K562 (cell line): ENCODE measurements at regions not wholly inside any gene's neighbourhood (a gene's known extent, or its start where the extent isn't known, plus 50 kb on each side); places are given as distances from the start of the nearest gene placed in this dataset.

Experiments used
- ATAC-seq: fragments of 200-7000 bp; cut with Tn5 transposase; 3 replicates; pipeline ENCODE4 v1.9.1; 2020; ENCODE audit warnings: moderate library complexity
- BruUV-seq: library from RNA; stranded (reverse); fragments of 400-500 nt; replicated peaks from 2 replicates; lab custom pipeline; 2021; lab: Mats Ljungman, UMichigan
- CTCF ChIA-PET: fragments of 300-600 bp; formaldehyde crosslinking; extraction: SDS; loops from one replicate; lab custom pipeline; 2021; ENCODE audit warnings: low intra/inter-chr PET ratio; lab: Yijun Ruan, JAX
- POLR2A ChIA-PET: fragments of 300-600, 350-650 bp; sonication (Branson Sonifier 250); formaldehyde crosslinking; extraction: SDS; loops from one replicate; lab custom pipeline; 2021; ENCODE audit warnings: antibody characterized with exemption, inconsistent platforms; lab: Yijun Ruan, JAX
- DNase-seq, 4 experiments: peaks; one replicate each; pipeline versions ENCODE4 v3.0.0 to v3.0.0-alpha.2; 2011 to 2018; ENCODE audit warnings: low spot score in 3 of 4, mixed read lengths in 3 of 4; ENCODE audit errors: extremely low read depth in 1 of 4
- FAIRE-seq: peaks from 2 replicates; lab custom pipeline; 2011; peaks lifted over from hg19 to GRCh38; lab: Jason Lieb, UNC
- H2AFZ ChIP-seq: 2 replicates; pipeline ENCODE4 v1.6.0; 2011; ENCODE audit warnings: low read depth, low read length, control low read depth, inconsistent platforms
- H3K27ac ChIP-seq: fragments of 200-600 bp; 3 replicates; pipeline ENCODE4 v1.8.0; 2011; ENCODE audit warnings: low read depth, mild to moderate bottlenecking, control low read depth, inconsistent platforms, low read length, moderate library complexity, mixed read lengths; ENCODE audit errors: extremely low read depth
- H3K27me3 ChIP-seq, 2 experiments: fragments of 300-600 bp in 1 of 2; 2 replicates in 1 of 2; 3 replicates in 1 of 2; pipeline versions ENCODE4 v1.6.0 to v1.8.0; 2011; ENCODE audit warnings: inconsistent platforms in 2 of 2, low read length in 2 of 2, mild to moderate bottlenecking in 1 of 2, mixed read lengths in 1 of 2, moderate library complexity in 1 of 2; ENCODE audit not compliant: control insufficient read depth in 2 of 2, insufficient read depth in 2 of 2
- H3K36me3 ChIP-seq: fragments of 300-600 bp; 3 replicates; pipeline ENCODE4 v1.8.0; 2011; ENCODE audit warnings: mild to moderate bottlenecking, low read length, inconsistent platforms; ENCODE audit not compliant: control insufficient read depth, insufficient read depth
- H3K4me1 ChIP-seq, 2 experiments: fragments of 200-600 bp in 1 of 2; replicated peaks in 1 of 2; 2 replicates in 1 of 2; 3 replicates in 1 of 2; pipeline versions ENCODE4 v1.5.1 to v1.8.0; 2011; ENCODE audit warnings: inconsistent platforms in 2 of 2, low read length in 2 of 2, mild to moderate bottlenecking in 1 of 2, mixed read lengths in 1 of 2, moderate library complexity in 1 of 2; ENCODE audit not compliant: control insufficient read depth in 2 of 2, insufficient read depth in 2 of 2
- H3K4me2 ChIP-seq: 2 replicates; pipeline ENCODE4 v1.6.1; 2011; ENCODE audit warnings: low read length, control low read depth, inconsistent platforms, mixed read lengths; ENCODE audit not compliant: insufficient read depth
- H3K4me3 ChIP-seq: fragments of 200-600 bp; sonication (generic), shearing (Covaris generic); 2 replicates; pipeline ENCODE4 v1.5.1; 2016; ENCODE audit warnings: control low read depth, inconsistent platforms
- H3K79me2 ChIP-seq: fragments of 200-600 bp; 3 replicates; pipeline ENCODE4 v1.8.0; 2011; ENCODE audit warnings: low read length, inconsistent platforms; ENCODE audit not compliant: control insufficient read depth, insufficient read depth
- H3K9ac ChIP-seq, 2 experiments: 2 replicates each; pipeline versions ENCODE4 v1.6.0 to v1.6.1; 2011; ENCODE audit warnings: low read depth in 2 of 2, low read length in 2 of 2, control low read depth in 1 of 2, inconsistent platforms in 1 of 2, mild to moderate bottlenecking in 1 of 2, mixed read lengths in 1 of 2; ENCODE audit not compliant: insufficient read depth in 1 of 2
- H3K9me1 ChIP-seq: one replicate; pipeline ENCODE4 v1.6.0; 2011; ENCODE audit warnings: inconsistent platforms, mild to moderate bottlenecking, low read length, moderate library complexity; ENCODE audit not compliant: control insufficient read depth, insufficient read depth
- H3K9me3 ChIP-seq: replicated peaks from 2 replicates; pipeline ENCODE4 v1.5.1; 2011; ENCODE audit warnings: low read depth, low read length, inconsistent platforms; ENCODE audit not compliant: control insufficient read depth, insufficient read depth
- H4K20me1 ChIP-seq: replicated peaks from 2 replicates; pipeline ENCODE4 v1.6.1; 2011; ENCODE audit warnings: low read length, inconsistent platforms, mixed read lengths; ENCODE audit not compliant: control insufficient read depth, insufficient read depth
- ATF7 ChIP-seq: fragments of 450-650 bp; IDR thresholded peaks from 2 replicates; pipeline ENCODE4 v1.7.1; 2014; ENCODE audit warnings: mild to moderate bottlenecking, moderate library complexity
- CAMTA2 ChIP-seq: fragments of 250-450 bp; sonication (Bioruptor Pico); conservative IDR thresholded peaks from 2 replicates; pipeline ENCODE4 v1.5.1; 2022
- CBFA2T2 ChIP-seq: fragments of 450-650 bp; conservative IDR thresholded peaks from 2 replicates; pipeline ENCODE4 v1.6.1; 2017; ENCODE audit warnings: mild to moderate bottlenecking
- CEBPG ChIP-seq, 3 experiments: fragments of 200-800 bp in 1 of 3; sonication (Bioruptor generic) in 1 of 3; sonication (generic) in 1 of 3; formaldehyde crosslinking in 1 of 3; IDR thresholded peaks in 2 of 3; conservative IDR thresholded peaks in 1 of 3; 2 replicates each; pipeline versions ENCODE4 v1.6.1 to v1.8.0; 2016 to 2022; ENCODE audit warnings: missing compliant biosample characterization in 2 of 3, missing genetic modification characterization in 2 of 3, mild to moderate bottlenecking in 1 of 3, missing genetic modification reagents in 1 of 3
- CREB1 ChIP-seq, 2 experiments: sonication (generic) in 1 of 2; formaldehyde crosslinking in 1 of 2; IDR thresholded peaks; 2 replicates each; pipeline versions ENCODE4 v1.6.1 to v1.8.0; 2012 to 2022; ENCODE audit warnings: inconsistent platforms in 1 of 2, mild to moderate bottlenecking in 1 of 2, missing genetic modification reagents in 1 of 2, moderate library complexity in 1 of 2
- FUS ChIP-seq: fragments of 200-400 bp; formaldehyde crosslinking; optimal IDR thresholded peaks from 2 replicates; pipeline ENCODE3; 2017; ENCODE audit warnings: low read depth, low read length
- MCM3 ChIP-seq: fragments of 450-650 bp; IDR thresholded peaks from 2 replicates; pipeline ENCODE4 v1.6.1; 2016
- NRF1 ChIP-seq, 2 experiments: fragments of 450-650 bp; IDR thresholded peaks in 1 of 2; conservative IDR thresholded peaks in 1 of 2; 2 replicates each; pipeline ENCODE4 v1.6.1; 2014; ENCODE audit warnings: mild to moderate bottlenecking in 2 of 2
- WGBS: fragments of 100-300 bp; shearing (Covaris generic); methylation state at CpG from one replicate; pipeline ENCODE4 v1.1.6; 2016; ENCODE audit warnings: low coverage, mixed read lengths; ENCODE audit not compliant: insufficient coverage; ENCODE audit errors: missing lambda C conversion rate; 5-methylcytosine and 5-hydroxymethylcytosine counted together
- in situ Hi-C: fragments of 300-500 bp; cut with MboI; formaldehyde crosslinking; loops from 4 replicates; pipeline ENCODE4 v1.15.0; 2018; ENCODE audit warnings: inconsistent platforms, mixed read lengths
- intact Hi-C: fragments of 100-400 bp; cut with micrococcal nuclease; formaldehyde crosslinking; loops from 2 replicates; pipeline ENCODE4 v1.14.2; 2022

- Histone ChIP-seq H3K9ac (peak overlapping the region in 1 of 2 experiments; percentile 3; a peak in 1 of 4 replicates), H3K9me1 (no peaks in the 10 kb centered on the region), H3K4me1 (peaks cover 2 to 3% of the 10 kb centered on the region in 2 experiments; a peak in 3 of 5 replicates), H3K27ac (no peak overlapping the region), H3K4me3 (no peak overlapping the region), H4K20me1 (no peaks in the 10 kb centered on the region), H3K4me2 (no peak overlapping the region), H3K9me3 (no peaks in the 10 kb centered on the region), H2AFZ (peak overlapping the region; percentile 12), H3K27me3 (no peaks in the 10 kb centered on the region), H3K79me2 (no peaks in the 10 kb centered on the region), H3K36me3 (no peaks in the 10 kb centered on the region)
- CTCF ChIA-PET = no interaction called here
- DNase-seq (no peak), FAIRE-seq (no peak), ATAC-seq (peak; percentile 71)
- in situ Hi-C loops (no loop called here), intact Hi-C loops (no loop called here)
- POLR2A ChIA-PET = interaction anchor here (1.0 to 1.3 kb wide), 3 partner anchors 10 to 60 kb away, joined by 3 to 7 read pairs (median 4); no protein-coding TSS in a partner anchor
- no peak for TF ChIP-seq CBFA2T2
- 0 out of 2 replicates have a peak, but pooled peaks have one; percentile 3 for TF ChIP-seq CREB1 (IDR thresholded peaks at IDR 0.05)
- no peak for TF ChIP-seq CREB1 (CRISPR knock-in tag; IDR thresholded peaks at IDR 0.05)
- peak; percentile 53; the same call in 1 of the 2 replicates for TF ChIP-seq ATF7
- no TSS peak for BruUV-seq
- WGBS = 45% methylated on average over 8 of the region's 8 CpGs
Observed at GRCh38 chr6:15148356-15148946, 97.4 kb upstream of the JARID2 start.

GRCh38 chr6:15150207-15150606 is 95.7 kb upstream of the JARID2 start:
- H4K20me1 ChIP-seq = no peaks in the 10 kb centered on the region
- H3K9me3 ChIP-seq = no peaks in the 10 kb centered on the region
- no peak overlapping the region for H3K9ac ChIP-seq
- no peak overlapping the region for H3K27ac ChIP-seq
- no peak overlapping the region for H3K4me3 ChIP-seq
- ChIA-PET POLR2A (interaction anchor here (1.0 kb wide), 1 partner anchor 62 kb away, joined by 3 read pairs; no protein-coding TSS in a partner anchor), CTCF (interaction anchor here (0.5 kb wide), 1 partner anchor 57 kb away, joined by 8 read pairs; no protein-coding TSS in a partner anchor)
- 90% methylated on average over 2 of the region's 2 CpGs for WGBS
- H3K79me2 ChIP-seq = no peaks in the 10 kb centered on the region
- H3K36me3 ChIP-seq = no peaks in the 10 kb centered on the region
- intact Hi-C loops (no loop called here), in situ Hi-C loops (no loop called here)
- no peak overlapping the region for H2AFZ ChIP-seq
- no peaks in the 10 kb centered on the region for H3K27me3 ChIP-seq
- FAIRE-seq (no peak), ATAC-seq (no peak), DNase-seq (no peak)
- H3K4me2 ChIP-seq = no peak overlapping the region
- peaks cover 2 to 3% of the 10 kb centered on the region in 2 experiments; a peak in 3 of 5 replicates for H3K4me1 ChIP-seq
- H3K9me1 ChIP-seq = no peaks in the 10 kb centered on the region
- no peak for TF ChIP-seq NRF1 (conservative IDR thresholded peaks at IDR 0.05 in 1 of 2, IDR thresholded peaks at IDR 0.05 in 1 of 2)
- no peak for TF ChIP-seq MCM3
- TF ChIP-seq CAMTA2 = no peak
- no peak for TF ChIP-seq CEBPG (CRISPR knock-in tag; IDR thresholded peaks at IDR 0.05)
- 0 out of 4 replicates have a peak, but pooled peaks of 1 of the 2 experiments have one; percentile 23 for TF ChIP-seq CEBPG (tag; conservative IDR thresholded peaks at IDR 0.05 in 1 of 2, IDR thresholded peaks at IDR 0.05 in 1 of 2)
- no peak for TF ChIP-seq FUS
- no TSS peak for BruUV-seq
